H1 (cell line): ENCODE measurements at regions not wholly inside any gene's neighbourhood (a gene's known extent, or its start where the extent isn't known, plus 50 kb on each side); places are given as distances from the start of the nearest gene placed in this dataset.

ENCODE experiments used
- CTCF ChIA-PET: fragments of 300-600 bp; sonication (Branson Sonifier 250); formaldehyde crosslinking; loops from one replicate; lab custom pipeline; 2021; ENCODE audit not compliant: partially characterized antibody; lab: Charles Lee
- POLR2A ChIA-PET: fragments of 300-600 bp; sonication (Branson Sonifier 250); formaldehyde crosslinking; loops from one replicate; lab custom pipeline; 2021; ENCODE audit warnings: inconsistent platforms; ENCODE audit not compliant: partially characterized antibody; lab: Charles Lee
- DNase-seq, 2 experiments: peaks; one replicate each; pipeline versions ENCODE4 v3.0.0 to v3.0.0-alpha.2; 2010 to 2022; ENCODE audit warnings: low spot score in 2 of 2, low read depth in 1 of 2, mixed read lengths in 1 of 2
- FAIRE-seq: peaks from 2 replicates; lab custom pipeline; 2011; peaks lifted over from hg19 to GRCh38; lab: Jason Lieb, UNC
- H2AFZ ChIP-seq: 2 replicates; pipeline ENCODE4 v1.8.1; 2012; ENCODE audit warnings: low read length, inconsistent platforms
- H2AK5ac ChIP-seq: 2 replicates; pipeline ENCODE4 v1.6.1; 2013; ENCODE audit warnings: low read depth, low read length
- H2BK120ac ChIP-seq: replicated peaks from 2 replicates; pipeline ENCODE3; 2013; ENCODE audit warnings: low read depth, low read length, inconsistent platforms
- H2BK12ac ChIP-seq: 2 replicates; pipeline ENCODE4 v1.6.1; 2013; ENCODE audit warnings: low read depth, low read length
- H2BK15ac ChIP-seq: 2 replicates; pipeline ENCODE4 v1.6.1; 2013; ENCODE audit warnings: low read length
- H2BK20ac ChIP-seq: 2 replicates; pipeline ENCODE4 v1.6.1; 2013; ENCODE audit warnings: low read length
- H2BK5ac ChIP-seq: 2 replicates; pipeline ENCODE4 v1.6.1; 2013; ENCODE audit warnings: low read depth, low read length
- H3K14ac ChIP-seq: 2 replicates; pipeline ENCODE4 v1.6.1; 2013; ENCODE audit warnings: inconsistent platforms; ENCODE audit not compliant: insufficient read length
- H3K18ac ChIP-seq: 2 replicates; pipeline ENCODE4 v1.6.1; 2013; ENCODE audit warnings: low read length; ENCODE audit errors: extremely low read depth
- H3K23ac ChIP-seq: 2 replicates; pipeline ENCODE4 v1.6.1; 2013; ENCODE audit warnings: inconsistent platforms; ENCODE audit not compliant: insufficient read length
- H3K23me2 ChIP-seq: 2 replicates; pipeline ENCODE4 v1.6.1; 2013; ENCODE audit warnings: low read depth, low read length
- H3K27ac ChIP-seq: 2 replicates; pipeline ENCODE4 v1.6.1; 2011; ENCODE audit warnings: low read depth, low read length, inconsistent platforms
- H3K27me3 ChIP-seq, 4 experiments: replicated peaks in 1 of 4; 1 replicate in 1 of 4; 2 replicates in 3 of 4; pipeline versions ENCODE4 v1.6.1 to v1.8.1; 2011 to 2013; ENCODE audit warnings: low read length in 3 of 4, mild to moderate bottlenecking in 3 of 4, inconsistent platforms in 2 of 4, mixed read lengths in 2 of 4, moderate library complexity in 1 of 4; ENCODE audit not compliant: control insufficient read depth in 3 of 4, insufficient read depth in 3 of 4; ENCODE audit errors: extremely low read depth in 1 of 4
- H3K36me3 ChIP-seq, 4 experiments: 2 replicates each; pipeline versions ENCODE4 v1.6.1 to v1.8.1; 2011 to 2013; ENCODE audit warnings: mild to moderate bottlenecking in 4 of 4, low read length in 3 of 4, moderate library complexity in 2 of 4, control low read depth in 1 of 4, inconsistent platforms in 1 of 4; ENCODE audit not compliant: insufficient read depth in 4 of 4, control insufficient read depth in 2 of 4
- H3K4ac ChIP-seq: replicated peaks from 2 replicates; pipeline ENCODE3; 2013; ENCODE audit warnings: low read length, low read depth, mixed read lengths, inconsistent platforms; ENCODE audit not compliant: insufficient read length
- H3K4me1 ChIP-seq, 4 experiments: replicated peaks in 1 of 4; 1 replicate in 1 of 4; 2 replicates in 3 of 4; pipeline versions ENCODE4 v1.6.1 to v1.8.1; 2011 to 2013; ENCODE audit warnings: low read length in 3 of 4, inconsistent platforms in 2 of 4, mixed read lengths in 1 of 4; ENCODE audit not compliant: insufficient read depth in 4 of 4, control insufficient read depth in 3 of 4
- H3K4me2 ChIP-seq, 2 experiments: 2 replicates each; pipeline versions ENCODE4 v1.6.1 to v1.8.1; 2011 to 2013; ENCODE audit warnings: low read depth in 2 of 2, low read length in 2 of 2, control low read depth in 1 of 2, inconsistent platforms in 1 of 2, mild to moderate bottlenecking in 1 of 2; ENCODE audit not compliant: insufficient read depth in 1 of 2
- H3K4me3 ChIP-seq, 4 experiments: fragments of 200-600, 300-600 bp in 1 of 4; sonication (generic), shearing (Covaris generic), sonication (Bioruptor Twin) in 1 of 4; 2 replicates each; pipeline versions ENCODE4 v1.5.1 to v1.8.1; 2011 to 2016; ENCODE audit warnings: low read length in 4 of 4, low read depth in 3 of 4, control low read depth in 2 of 4, inconsistent platforms in 2 of 4, mild to moderate bottlenecking in 2 of 4, mixed read lengths in 1 of 4, moderate library complexity in 1 of 4; ENCODE audit not compliant: insufficient read depth in 2 of 4; ENCODE audit errors: extremely low read depth in 1 of 4
- H3K56ac ChIP-seq: replicated peaks from 2 replicates; pipeline ENCODE3; 2013; ENCODE audit warnings: low read depth, mild to moderate bottlenecking, mixed read lengths, low read length, inconsistent platforms; ENCODE audit not compliant: insufficient read length
- H3K79me1 ChIP-seq: 2 replicates; pipeline ENCODE4 v1.6.1; 2013; ENCODE audit warnings: low read depth, low read length, control low read depth
- H3K79me2 ChIP-seq, 2 experiments: 2 replicates each; pipeline versions ENCODE4 v1.6.1 to v1.8.1; 2012 to 2013; ENCODE audit warnings: low read length in 2 of 2, mild to moderate bottlenecking in 2 of 2, inconsistent platforms in 1 of 2; ENCODE audit not compliant: insufficient read depth in 2 of 2, control insufficient read depth in 1 of 2
- H3K9ac ChIP-seq, 4 experiments: replicated peaks in 1 of 4; 1 replicate in 1 of 4; 2 replicates in 3 of 4; pipeline versions ENCODE4 v1.6.1 to v1.8.1; 2011 to 2013; ENCODE audit warnings: low read depth in 3 of 4, low read length in 3 of 4, control low read depth in 2 of 4, mild to moderate bottlenecking in 2 of 4, moderate library complexity in 2 of 4, inconsistent platforms in 1 of 4; ENCODE audit errors: extremely low read depth in 1 of 4
- H3K9me3 ChIP-seq, 2 experiments: 2 replicates each; pipeline versions ENCODE4 v1.6.1 to v1.8.1; 2012 to 2013; ENCODE audit warnings: mild to moderate bottlenecking in 2 of 2, moderate library complexity in 2 of 2, control low read depth in 1 of 2, inconsistent platforms in 1 of 2, low read depth in 1 of 2, low read length in 1 of 2, mixed read lengths in 1 of 2; ENCODE audit not compliant: insufficient read depth in 2 of 2
- H4K20me1 ChIP-seq, 2 experiments: replicated peaks in 1 of 2; 2 replicates each; pipeline versions ENCODE3 to v1.8.1; 2011 to 2013; ENCODE audit warnings: inconsistent platforms in 2 of 2, low read length in 2 of 2, mild to moderate bottlenecking in 1 of 2; ENCODE audit not compliant: insufficient read depth in 2 of 2, control insufficient read depth in 1 of 2
- H4K5ac ChIP-seq: 2 replicates; pipeline ENCODE4 v1.6.1; 2013; ENCODE audit warnings: low read length, low read depth, mixed read lengths, inconsistent platforms; ENCODE audit not compliant: insufficient read length
- H4K8ac ChIP-seq: 2 replicates; pipeline ENCODE4 v1.8.0; 2013; ENCODE audit warnings: mild to moderate bottlenecking, moderate library complexity, low read length, inconsistent platforms; ENCODE audit not compliant: insufficient read depth; ENCODE audit errors: extremely low read depth
- H4K91ac ChIP-seq: replicated peaks from 2 replicates; pipeline ENCODE3; 2013; ENCODE audit warnings: low read length, mixed read lengths, inconsistent platforms; ENCODE audit not compliant: insufficient read length
- CHD1 ChIP-seq: IDR thresholded peaks from 2 replicates; pipeline ENCODE4 v1.6.1; 2012; ENCODE audit warnings: low read depth, low read length, improper control_type of control experiment
- JUN ChIP-seq: IDR thresholded peaks from 2 replicates; pipeline ENCODE4 v1.6.1; 2011; ENCODE audit warnings: low read depth, mild to moderate bottlenecking, improper control_type of control experiment, low read length
- KDM4A ChIP-seq: IDR thresholded peaks from one replicate; pipeline ENCODE4 v1.7.1; 2012; ENCODE audit warnings: low read depth, mild to moderate bottlenecking, moderate library complexity, low read length, inconsistent platforms; ENCODE audit not compliant: severe bottlenecking
- PHF8 ChIP-seq: fragments of 200-600 bp; sonication (generic); conservative IDR thresholded peaks from 2 replicates; pipeline ENCODE4 v1.7.1; 2012; ENCODE audit warnings: low read depth, mild to moderate bottlenecking, inconsistent platforms, low read length, moderate library complexity
- RBBP5 ChIP-seq: IDR thresholded peaks from 2 replicates; pipeline ENCODE4 v1.7.1; 2012; ENCODE audit warnings: low read depth, mild to moderate bottlenecking, inconsistent platforms, low read length, moderate library complexity, borderline replicate concordance
- RFX5 ChIP-seq: IDR thresholded peaks from 2 replicates; pipeline ENCODE4 v1.6.1; 2011; ENCODE audit warnings: low read depth, low read length, improper control_type of control experiment, borderline replicate concordance
- RNF2 ChIP-seq: fragments of 200-900, 300-1000 bp; sonication (generic); IDR thresholded peaks from 2 replicates; pipeline ENCODE4 v1.7.1; 2016; ENCODE audit warnings: borderline replicate concordance, low read depth, mild to moderate bottlenecking, antibody characterized with exemption, low read length; ENCODE audit not compliant: poor library complexity, severe bottlenecking; ENCODE audit errors: missing control alignments
- SRF ChIP-seq: IDR thresholded peaks from 2 replicates; pipeline ENCODE4 v1.6.1; 2011; ENCODE audit warnings: mild to moderate bottlenecking, low read depth, low read length, moderate library complexity
- SUZ12 ChIP-seq: fragments of 200-600 bp; sonication (generic); IDR thresholded peaks from 2 replicates; pipeline ENCODE4 v1.6.1; 2012; ENCODE audit warnings: mild to moderate bottlenecking, inconsistent platforms, low read length, moderate library complexity, mixed read lengths
- TAF1 ChIP-seq: IDR thresholded peaks from 2 replicates; pipeline ENCODE4 v1.6.1; 2011; ENCODE audit warnings: mild to moderate bottlenecking, low read depth, low read length
- TBP ChIP-seq: IDR thresholded peaks from 2 replicates; pipeline ENCODE4 v1.6.1; 2011; ENCODE audit warnings: low read depth, low read length, improper control_type of control experiment
- TEAD4 ChIP-seq: IDR thresholded peaks from 2 replicates; pipeline ENCODE4 v1.6.1; 2012; ENCODE audit warnings: low read depth, low read length, inconsistent platforms, mixed read lengths
- YY1 ChIP-seq: IDR thresholded peaks from 2 replicates; pipeline ENCODE4 v1.6.1; 2011; ENCODE audit warnings: low read depth, mild to moderate bottlenecking, low read length
- WGBS, 2 experiments: shearing (Covaris generic) in 1 of 2; methylation state at CpG; one replicate each; pipeline versions ENCODE4 v1.1.6 to v1.1.7; 2013 to 2015; ENCODE audit warnings: low lambda C conversion rate in 2 of 2, mixed read lengths in 2 of 2, inconsistent platforms in 1 of 2, low coverage in 1 of 2, missing lambda C conversion rate in 1 of 2; ENCODE audit not compliant: insufficient replicate concordance in 2 of 2, insufficient coverage in 1 of 2, insufficient read length in 1 of 2; ENCODE audit errors: extremely low coverage in 1 of 2, missing lambda C conversion rate in 1 of 2; 5-methylcytosine and 5-hydroxymethylcytosine counted together
- TF ChIP-seq, protein P1 (sequence below): IDR thresholded peaks from 2 replicates; pipeline ENCODE4 v1.6.1; 2012; ENCODE audit warnings: inconsistent platforms

DNA sequence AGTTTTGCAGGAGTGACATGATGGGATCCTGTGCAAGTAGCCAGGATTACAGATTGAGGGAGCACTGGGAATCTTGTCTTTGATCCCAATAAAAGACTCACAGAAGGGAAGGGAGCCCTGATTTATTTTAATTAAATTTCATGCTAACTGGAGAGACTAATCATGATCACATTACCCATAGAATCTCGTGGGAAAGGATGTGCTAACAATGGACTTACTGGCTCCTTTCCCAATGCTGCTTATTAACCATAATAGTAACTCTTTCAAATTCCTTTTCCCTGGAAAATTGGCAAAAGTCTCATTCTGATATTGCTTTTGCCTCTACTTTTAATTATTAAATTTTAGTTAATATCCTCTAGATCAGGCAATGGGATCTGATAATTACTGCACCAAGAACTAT is 174.8 kb upstream of the AVPR1A start:
- H3K56ac ChIP-seq = no peak overlapping the region
- 85% methylated on average over 1 of the region's 1 CpG; no CpG with 5 or more reads in 1 of the 2 experiments for WGBS, 2 experiments
- H4K5ac ChIP-seq = no peak overlapping the region
- H3K27ac ChIP-seq = no peak overlapping the region
- H3K79me2 ChIP-seq = no peaks in the 10 kb centered on the region
- H2AK5ac ChIP-seq = no peak overlapping the region
- no peak overlapping the region for H2BK15ac ChIP-seq
- FAIRE-seq (no peak), DNase-seq (no peak)
- H3K79me1 ChIP-seq = no peaks in the 10 kb centered on the region
- no peak overlapping the region for H2BK20ac ChIP-seq
- H2BK5ac ChIP-seq = no peak overlapping the region
- ChIA-PET POLR2A (interaction anchor here (0.6 kb wide), 1 partner anchor 9 kb away, joined by 3 read pairs; no protein-coding TSS in a partner anchor), CTCF (interaction anchor here (1.4 kb wide), 1 partner anchor 12 kb away, joined by 3 read pairs; no protein-coding TSS in a partner anchor)
- no peak overlapping the region for H3K9ac ChIP-seq
- no peak overlapping the region for H3K18ac ChIP-seq
- 0 out of 4 replicates have a peak, but pooled peaks cover 0 to 3% of the 10 kb centered on the region in 2 experiments for H3K9me3 ChIP-seq
- H2AFZ ChIP-seq = no peak overlapping the region
- no peak overlapping the region for H3K4ac ChIP-seq
- H4K8ac ChIP-seq = no peak overlapping the region
- no peak overlapping the region for H3K14ac ChIP-seq
- H4K91ac ChIP-seq = no peak overlapping the region
- no peaks in the 10 kb centered on the region for H3K23me2 ChIP-seq
- H3K4me3 ChIP-seq = no peak overlapping the region
- no peak overlapping the region for H2BK120ac ChIP-seq
- H4K20me1 ChIP-seq = no peaks in the 10 kb centered on the region
- no peak overlapping the region for H2BK12ac ChIP-seq
- no peaks in the 10 kb centered on the region for H3K36me3 ChIP-seq
- no peak overlapping the region for H3K23ac ChIP-seq
- H3K4me1 ChIP-seq = no peaks in the 10 kb centered on the region
- no peak overlapping the region for H3K4me2 ChIP-seq
- no peaks in the 10 kb centered on the region for H3K27me3 ChIP-seq
- TF ChIP-seq RNF2 (no peak), SRF (no peak), SUZ12 (no peak), TBP (no peak), TEAD4 (no peak), RFX5 (no peak), KDM4A (no peak), TAF1 (no peak), YY1 (no peak), PHF8 (no peak), JUN (no peak), CHD1 (no peak), RBBP5 (no peak)
- TF ChIP-seq, protein P1, sequence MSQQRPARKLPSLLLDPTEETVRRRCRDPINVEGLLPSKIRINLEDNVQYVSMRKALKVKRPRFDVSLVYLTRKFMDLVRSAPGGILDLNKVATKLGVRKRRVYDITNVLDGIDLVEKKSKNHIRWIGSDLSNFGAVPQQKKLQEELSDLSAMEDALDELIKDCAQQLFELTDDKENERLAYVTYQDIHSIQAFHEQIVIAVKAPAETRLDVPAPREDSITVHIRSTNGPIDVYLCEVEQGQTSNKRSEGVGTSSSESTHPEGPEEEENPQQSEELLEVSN = no peak
